Pancreas (tissue), 10 donors: ENCODE measurements at regions not wholly inside any gene's neighbourhood (a gene's known extent, or its start where the extent isn't known, plus 50 kb on each side); places are given as distances from the start of the nearest gene placed in this dataset.

Experiments
- ATAC-seq, 4 donors: fragments of 200-7000 bp; cut with Tn5 transposase; one replicate each; pipeline versions ENCODE4 v1.8.0 to v1.9.1; 2020; ENCODE audit warnings: mild to moderate bottlenecking in 4 of 4, moderate library complexity in 4 of 4
- DNase-seq, 6 donors: peaks; one replicate each; pipeline ENCODE4 v3.0.0-alpha.2; 2020
- FAIRE-seq: peaks from 2 replicates; lab custom pipeline; 2012; peaks lifted over from hg19 to GRCh38; lab: Jason Lieb, UNC
- H3K27ac ChIP-seq, 4 donors: fragments of 200-600 bp; sonication (generic); 1 replicate in 3 of 4; 2 replicates in 1 of 4; pipeline versions ENCODE4 v1.5.0 to v1.8.0; 2020
- H3K27me3 ChIP-seq, 4 donors: fragments of 200-600 bp; one replicate each; pipeline ENCODE4 v1.8.0; 2021
- H3K36me3 ChIP-seq, 3 donors: fragments of 200-600 bp; sonication (generic) in 1 of 3; one replicate each; pipeline versions ENCODE4 v1.5.0 to v1.8.0; 2020 to 2021
- H3K4me1 ChIP-seq, 3 donors: fragments of 200-600 bp; one replicate each; pipeline ENCODE4 v1.8.0; 2021
- H3K4me3 ChIP-seq, 4 donors: fragments of 200-600 bp; sonication (generic) in 2 of 4; one replicate each; pipeline versions ENCODE4 v1.5.0 to v1.8.0; 2020 to 2021
- H3K9me3 ChIP-seq, 4 donors: fragments of 200-600 bp; one replicate each; pipeline ENCODE4 v1.8.0; 2021
- WGBS, 2 donors: extraction: QIAGEN DNeasy Blood & Tissue Kit; methylation state at CpG; one replicate each; pipeline ENCODE4 v1.1.7; 2013; 5-methylcytosine and 5-hydroxymethylcytosine counted together
- intact Hi-C, 3 donors: fragments of 100-400 bp; cut with DNase I; formaldehyde crosslinking; loops; one replicate each; pipeline versions ENCODE4 v1.11.1 to v1.14.2; 2022
- TF ChIP-seq, protein P1 (sequence below), 4 donors: fragments of 200-600 bp; sonication (generic) in 3 of 4; IDR thresholded peaks; one replicate each; pipeline versions ENCODE4 v1.5.0 to v1.8.0; 2021; ENCODE audit warnings: antibody characterized with exemption in 4 of 4
- donor health status: healthy with polysubstance abuse.
- donor health status: DM: no; HTN: no; CAD: no; lungs with moderate emphysema.
- donor health status: DM: no; HTN: no; CAD: no.
- donor health status: control.
- donor health status: control.
- donor health status: Bipolar disorder and iron deficiency.
- donor health status: DM: yes; HTN: yes; CAD: no.
- donor health status: DM: no; HTN: no; CAD: no.
- donor health status: DM: no; HTN: no; CAD: no.
- donor health status: DM: yes; HTN: yes; CAD: no.

DNA sequence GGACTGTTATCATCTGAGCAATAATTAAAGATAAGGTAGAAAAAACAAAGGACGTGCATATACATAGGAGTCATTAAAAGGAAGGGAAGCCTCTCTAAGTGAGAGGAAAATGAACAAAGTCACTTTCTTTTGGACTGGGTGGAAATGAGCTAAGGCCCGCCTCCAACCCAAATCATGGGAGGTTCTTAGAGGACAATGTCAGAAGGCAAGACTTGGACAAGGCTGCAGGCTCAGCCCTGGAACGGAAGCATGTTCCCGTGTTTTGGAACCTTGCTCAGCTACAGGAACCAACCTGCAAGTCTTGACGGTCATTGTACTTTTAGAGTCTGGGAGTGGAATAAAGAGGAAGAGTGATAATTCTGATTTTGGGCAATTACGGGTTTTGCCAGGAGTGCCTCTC lies 59.4 kb upstream of the EPB41L3 start:
- FAIRE-seq (no peak), ATAC-seq (no peak), DNase-seq (no peak)
- intact Hi-C loops = no loop called here
- H3K9me3 ChIP-seq = no peaks in the 10 kb centered on the region
- H3K27me3 ChIP-seq = no peaks in the 10 kb centered on the region
- TF ChIP-seq, protein P1, sequence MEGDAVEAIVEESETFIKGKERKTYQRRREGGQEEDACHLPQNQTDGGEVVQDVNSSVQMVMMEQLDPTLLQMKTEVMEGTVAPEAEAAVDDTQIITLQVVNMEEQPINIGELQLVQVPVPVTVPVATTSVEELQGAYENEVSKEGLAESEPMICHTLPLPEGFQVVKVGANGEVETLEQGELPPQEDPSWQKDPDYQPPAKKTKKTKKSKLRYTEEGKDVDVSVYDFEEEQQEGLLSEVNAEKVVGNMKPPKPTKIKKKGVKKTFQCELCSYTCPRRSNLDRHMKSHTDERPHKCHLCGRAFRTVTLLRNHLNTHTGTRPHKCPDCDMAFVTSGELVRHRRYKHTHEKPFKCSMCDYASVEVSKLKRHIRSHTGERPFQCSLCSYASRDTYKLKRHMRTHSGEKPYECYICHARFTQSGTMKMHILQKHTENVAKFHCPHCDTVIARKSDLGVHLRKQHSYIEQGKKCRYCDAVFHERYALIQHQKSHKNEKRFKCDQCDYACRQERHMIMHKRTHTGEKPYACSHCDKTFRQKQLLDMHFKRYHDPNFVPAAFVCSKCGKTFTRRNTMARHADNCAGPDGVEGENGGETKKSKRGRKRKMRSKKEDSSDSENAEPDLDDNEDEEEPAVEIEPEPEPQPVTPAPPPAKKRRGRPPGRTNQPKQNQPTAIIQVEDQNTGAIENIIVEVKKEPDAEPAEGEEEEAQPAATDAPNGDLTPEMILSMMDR (IDR thresholded peaks at IDR 0.05) = no peak
- 60 to 71% methylated on average over 6 of the region's 6 CpGs for WGBS, 2 donors
- H3K36me3 ChIP-seq = no peaks in the 10 kb centered on the region
- no peaks in the 10 kb centered on the region for H3K4me1 ChIP-seq
- H3K4me3 ChIP-seq = no peak overlapping the region
- no peak overlapping the region for H3K27ac ChIP-seq

DNA sequence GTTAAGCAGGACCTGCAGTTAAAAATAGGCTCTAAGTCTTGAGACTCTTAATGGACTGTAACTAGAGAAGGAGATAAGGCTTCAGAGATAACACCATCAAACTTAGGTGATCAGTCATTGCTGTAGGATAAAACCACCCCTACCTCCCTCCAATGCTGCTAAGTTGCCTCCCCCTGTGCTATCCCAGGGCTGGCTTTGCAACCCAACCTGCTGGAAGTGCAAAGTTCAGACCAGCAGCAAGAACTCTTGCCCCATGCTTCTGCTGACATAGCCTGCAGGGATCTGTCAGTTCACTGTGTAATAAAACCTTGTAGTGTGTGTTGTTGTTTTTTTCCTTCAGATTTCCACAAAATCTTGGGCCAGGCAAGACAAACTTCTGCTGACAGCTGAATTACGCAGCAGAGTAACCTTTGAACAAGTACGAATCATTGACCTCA lies 57.4 kb upstream of the EPB41L3 start:
- DNase-seq (no peak), FAIRE-seq (no peak), ATAC-seq (no peak)
- H3K4me3 ChIP-seq = no peak overlapping the region
- no peaks in the 10 kb centered on the region for H3K4me1 ChIP-seq
- intact Hi-C loops = no loop called here
- WGBS, 2 donors = 54 to 60% methylated on average over 2 of the region's 2 CpGs
- H3K36me3 ChIP-seq = no peaks in the 10 kb centered on the region
- no peak overlapping the region for H3K27ac ChIP-seq
- H3K27me3 ChIP-seq = no peaks in the 10 kb centered on the region
- no peaks in the 10 kb centered on the region for H3K9me3 ChIP-seq
- TF ChIP-seq, protein P1 (IDR thresholded peaks at IDR 0.05) = no peak

DNA sequence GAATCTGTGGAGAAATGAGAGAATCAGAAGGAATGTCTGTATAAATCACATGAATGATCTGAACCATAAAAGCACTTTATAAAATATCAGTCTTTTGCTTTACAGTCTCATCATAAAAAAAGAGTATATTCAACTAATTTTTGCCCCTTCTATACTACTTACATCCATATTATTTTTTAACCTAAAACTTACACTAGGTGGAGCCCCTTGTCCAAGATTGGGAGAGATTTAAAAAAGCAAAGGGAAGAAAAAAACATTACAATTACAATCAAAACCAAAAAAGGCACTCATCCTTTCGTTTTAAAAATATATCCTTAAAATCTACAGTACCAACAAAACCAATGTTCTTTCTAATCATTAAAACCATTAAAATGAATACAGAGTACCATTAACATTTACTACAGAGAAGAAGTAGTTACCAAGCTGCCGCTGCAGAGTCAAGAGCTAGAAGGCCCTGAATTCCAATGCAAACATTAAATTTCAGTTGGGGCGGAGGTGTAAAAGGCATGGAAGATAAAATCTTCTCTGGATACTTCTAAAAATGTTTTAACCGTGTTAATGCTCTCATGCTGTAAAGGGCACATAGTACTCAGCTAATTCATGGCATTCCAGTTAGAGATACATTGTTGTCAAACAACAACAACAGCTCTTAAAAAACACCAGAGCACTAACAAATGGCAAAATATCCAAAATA lies 56.7 kb upstream of the EPB41L3 start:
- ATAC-seq = peak in 3 of 4 donors; percentile 46 to 58 (median 52)
- Histone ChIP-seq H3K9me3 (no peaks in the 10 kb centered on the region), H3K4me1 (no peaks in the 10 kb centered on the region), H3K36me3 (no peaks in the 10 kb centered on the region), H3K27ac (no peak overlapping the region), H3K27me3 (no peaks in the 10 kb centered on the region), H3K4me3 (no peak overlapping the region)
- TF ChIP-seq, protein P1 (IDR thresholded peaks at IDR 0.05) = peak in 1 of 4 donors; percentile 15
- WGBS, 2 donors = 31 to 35% methylated on average over 4 of the region's 4 CpGs
- no peak for DNase-seq
- peak; percentile 76 for FAIRE-seq
- intact Hi-C loops = no loop called here

DNA sequence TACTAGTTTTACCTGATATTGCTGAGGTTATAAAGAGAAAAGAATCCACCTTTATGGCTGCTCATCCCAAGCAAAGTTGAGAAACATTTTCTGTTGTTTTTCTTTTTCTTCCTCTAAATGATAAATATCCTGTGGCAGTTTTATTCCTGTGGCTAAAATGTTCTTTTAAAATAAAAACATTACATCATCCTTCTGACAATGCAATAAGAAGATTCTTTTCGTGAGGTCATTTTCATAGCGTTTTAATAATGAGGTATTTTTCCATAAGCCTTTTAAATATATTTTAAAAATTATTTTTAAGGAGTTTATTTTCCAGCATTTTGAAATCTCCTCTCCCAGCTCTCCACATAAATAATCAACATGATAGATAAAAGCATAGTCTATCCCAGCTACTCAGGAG lies 52.8 kb upstream of the EPB41L3 start:
- Histone ChIP-seq H3K4me3 (no peak overlapping the region), H3K4me1 (no peaks in the 10 kb centered on the region), H3K36me3 (no peaks in the 10 kb centered on the region), H3K9me3 (no peaks in the 10 kb centered on the region), H3K27ac (no peak overlapping the region), H3K27me3 (no peaks in the 10 kb centered on the region)
- ATAC-seq = no peak
- FAIRE-seq = no peak
- DNase-seq = no peak
- TF ChIP-seq, protein P1 (IDR thresholded peaks at IDR 0.05) = no peak
- 40 to 62% methylated on average over 2 of the region's 2 CpGs for WGBS, 2 donors
- intact Hi-C loops = no loop called here
